GM18498 (cell line): ENCODE measurements at regions not wholly inside any gene's neighbourhood (a gene's known extent, or its start where the extent isn't known, plus 50 kb on each side); places are given as distances from the start of the nearest gene placed in this dataset.
"Not testable (repeated sequence)": the region's sequence is repeated elsewhere in the genome, so short reads cannot be mapped to it uniquely, and the experiment has no call there.

Experiments
- ATAC-seq: cut with Tn5 transposase; IDR thresholded peaks from one replicate; pipeline ENCODE4 v1.9.1; 2021; ENCODE audit warnings: mild to moderate bottlenecking, moderate library complexity; ENCODE audit not compliant: unreplicated experiment

DNA sequence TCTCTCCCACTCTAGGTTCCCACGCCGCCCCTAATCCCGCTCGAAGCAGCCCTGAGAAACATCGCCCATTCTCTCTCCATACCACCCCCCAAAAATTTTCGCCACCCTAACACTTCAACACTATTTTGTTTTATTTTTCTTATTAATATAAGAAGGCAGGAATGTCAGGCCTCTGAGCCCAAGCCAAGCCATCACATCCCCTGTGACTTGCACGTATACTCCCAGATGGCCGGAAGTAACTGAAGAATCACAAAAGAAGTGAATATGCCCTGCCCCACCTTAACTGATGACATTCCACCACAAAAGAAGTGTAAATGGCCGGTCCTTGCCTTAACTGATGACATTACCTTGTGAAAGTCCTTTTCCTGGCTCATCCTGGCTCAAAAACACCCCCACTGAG lies 127.2 kb upstream of the ADCY2 start:
- ATAC-seq = not testable (repeated sequence)

DNA sequence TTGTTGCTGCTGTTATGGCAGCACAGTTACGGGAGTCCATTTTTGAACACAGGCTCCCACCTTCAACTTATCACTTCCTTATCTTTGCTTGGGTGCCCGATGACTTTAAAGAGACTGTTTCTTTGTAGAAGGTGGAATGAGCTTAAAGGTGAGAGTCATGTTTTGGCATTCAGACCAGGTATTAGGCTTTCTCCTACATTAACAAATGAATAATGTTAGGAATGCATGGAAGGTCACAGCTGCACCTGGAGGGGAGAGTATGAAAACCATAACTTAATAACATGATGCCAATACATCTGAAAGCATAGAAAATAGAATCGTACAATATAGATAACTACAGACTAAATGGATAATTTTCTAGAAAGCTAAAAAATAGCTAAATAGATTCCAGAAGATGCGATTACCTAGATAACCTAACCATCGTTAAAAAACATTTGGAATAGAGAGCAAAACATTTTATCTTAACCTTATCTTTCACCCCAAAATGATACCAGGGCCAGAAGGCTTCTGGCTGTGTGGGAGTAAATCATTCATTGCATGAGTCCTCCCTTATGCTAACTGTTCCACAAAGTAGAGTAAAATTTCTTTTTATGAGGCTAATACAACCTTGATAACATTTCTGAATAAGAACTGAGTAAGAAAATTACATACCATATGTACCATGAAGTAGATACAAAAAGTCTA lies 126.2 kb upstream of the ADCY2 start:
- no peak for ATAC-seq

DNA sequence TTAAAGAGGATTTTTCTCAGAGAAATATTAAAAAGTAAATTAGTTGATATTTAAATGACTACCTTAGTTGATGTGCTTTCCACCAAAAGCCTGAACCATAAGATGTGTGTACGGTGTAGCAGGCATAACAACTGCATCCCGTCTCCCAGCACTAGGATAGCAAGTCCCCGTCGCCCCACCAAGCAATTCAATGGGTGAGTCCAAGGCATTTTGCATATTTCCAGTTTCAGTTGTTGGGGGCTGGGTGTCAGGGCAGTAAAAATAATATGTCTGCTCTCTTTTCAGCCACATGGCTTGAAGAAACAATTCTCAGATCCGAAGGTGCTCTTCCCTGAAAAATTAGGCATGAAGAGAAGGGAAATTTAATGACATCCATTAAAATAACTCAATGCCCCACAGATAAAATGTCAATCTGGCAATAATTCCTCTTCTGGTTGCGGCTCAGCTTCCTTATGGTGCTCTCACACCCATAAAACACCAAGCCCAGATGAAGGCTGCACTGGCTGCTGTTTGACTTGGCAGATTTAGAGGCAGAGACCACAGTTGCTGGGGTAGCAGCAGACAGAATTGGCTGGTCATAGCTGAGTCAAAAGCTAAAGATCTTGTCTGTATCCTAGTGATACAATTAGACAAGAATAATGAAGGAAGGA lies 124.4 kb upstream of the ADCY2 start:
- ATAC-seq = no peak

- ATAC-seq = no peak
These were observed 123.5 kb upstream of the ADCY2 start for GRCh38 chr5:7272408-7272965.

GRCh38 chr5:7274203-7274602 lies 121.7 kb upstream of the ADCY2 start:
- no peak for ATAC-seq

- ATAC-seq = not testable (repeated sequence)
These were observed 106.3 kb upstream of the ADCY2 start for GRCh38 chr5:7289634-7290033.

GRCh38 chr5:7297821-7298220 lies 98.1 kb upstream of the ADCY2 start:
- not testable (repeated sequence) for ATAC-seq

DNA sequence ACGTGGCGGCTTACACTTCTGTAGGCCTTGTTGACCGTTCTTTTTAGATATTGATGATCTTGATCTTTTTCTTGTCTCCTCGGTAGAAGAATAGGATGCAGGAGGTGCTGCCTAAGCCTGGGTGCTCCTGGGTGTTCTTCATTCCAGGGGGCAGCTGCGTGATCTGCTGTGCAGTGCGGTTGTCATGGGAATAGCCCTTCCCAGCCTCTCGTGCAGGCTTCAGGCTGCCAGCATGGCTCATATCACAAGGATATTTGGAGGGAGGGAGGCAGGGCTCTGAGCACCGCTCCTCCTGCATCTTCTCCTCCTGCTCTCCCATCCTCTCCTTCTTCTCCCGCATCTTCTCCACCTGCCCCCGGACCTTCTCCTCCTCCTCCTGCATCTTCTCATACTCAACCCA lies 96.2 kb upstream of the ADCY2 start:
- not testable (repeated sequence) for ATAC-seq

- not testable (repeated sequence) for ATAC-seq
These were observed 90.8 kb upstream of the ADCY2 start for GRCh38 chr5:7305000-7305674.

- not testable (repeated sequence) for ATAC-seq
These were observed 89.4 kb upstream of the ADCY2 start for GRCh38 chr5:7306556-7306955.

DNA sequence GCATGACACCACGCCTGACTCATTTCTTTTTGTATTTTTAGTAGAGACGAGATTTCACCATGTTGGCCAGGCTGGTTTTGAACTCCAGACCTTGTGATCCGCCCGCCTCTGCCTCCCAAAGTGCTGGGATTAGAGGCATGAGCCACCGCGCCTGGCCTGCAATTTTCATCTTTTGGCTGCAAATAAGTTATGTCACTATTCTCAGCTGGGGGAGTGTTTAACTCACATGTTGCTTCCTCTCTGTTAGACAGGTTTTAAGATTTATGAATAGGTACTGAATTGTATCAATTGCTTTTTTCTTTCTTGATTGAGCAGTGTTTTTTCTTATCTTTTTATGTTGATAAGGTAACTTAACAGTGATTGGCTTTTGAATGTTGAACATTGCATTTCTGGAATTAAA lies 88.2 kb upstream of the ADCY2 start:
- not testable (repeated sequence) for ATAC-seq

DNA sequence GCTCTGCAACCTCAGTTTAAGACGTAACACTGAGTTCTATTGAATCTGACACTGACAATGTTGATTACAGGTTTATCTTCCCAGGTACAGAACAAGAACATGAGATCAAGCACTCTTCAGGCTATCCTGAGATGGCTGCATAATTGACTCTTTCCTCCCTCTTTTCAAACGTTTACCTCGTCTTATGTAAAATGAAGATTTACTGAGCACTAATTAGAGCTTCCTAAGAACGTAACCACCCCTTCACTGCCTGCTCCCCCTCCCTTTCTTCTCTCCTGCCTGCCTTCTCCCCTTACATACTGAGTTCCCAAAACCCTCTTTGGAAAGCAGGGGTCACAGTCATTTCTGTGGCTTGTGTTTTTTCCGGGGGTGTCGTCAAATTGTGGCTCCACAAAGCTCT lies 86.2 kb upstream of the ADCY2 start:
- not testable (repeated sequence) for ATAC-seq

DNA sequence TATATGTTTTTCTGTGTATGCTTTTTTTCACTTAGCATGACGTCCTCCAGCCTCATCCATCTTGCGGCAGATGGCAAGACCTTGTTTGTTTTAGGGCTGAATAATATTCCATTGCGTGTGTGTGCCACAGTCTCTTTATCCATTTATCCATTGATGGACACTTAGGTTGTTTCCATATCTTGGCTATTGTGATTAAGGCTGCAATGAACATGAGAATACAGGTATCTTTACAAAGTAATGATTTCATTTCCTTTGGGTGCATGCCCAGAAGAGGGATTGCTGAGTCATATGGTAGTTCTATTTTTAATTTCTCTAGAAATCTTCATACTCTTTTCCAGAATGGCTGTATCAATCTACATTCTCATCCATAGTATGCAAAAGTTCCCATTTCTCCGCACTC lies 85.3 kb upstream of the ADCY2 start:
- ATAC-seq = not testable (repeated sequence)

DNA sequence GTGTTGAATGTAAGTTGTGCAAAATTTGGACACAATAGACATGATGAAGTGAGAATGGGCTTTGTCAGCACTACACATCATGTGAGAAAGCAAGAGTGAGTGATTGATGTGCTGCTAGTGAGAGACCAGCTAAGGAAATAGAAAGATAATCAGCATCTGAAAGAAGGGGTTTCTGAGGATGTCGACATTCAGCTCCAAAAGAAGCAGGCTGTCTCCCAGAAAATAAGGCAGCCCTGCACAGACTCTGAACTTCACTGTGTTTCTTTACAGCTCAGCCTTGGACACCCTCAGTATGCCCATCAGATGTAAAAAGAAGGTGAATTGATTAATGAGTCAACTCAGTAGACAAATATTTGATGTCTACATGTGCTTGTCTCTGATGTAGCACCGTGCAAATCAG lies 80.8 kb upstream of the ADCY2 start:
- no peak for ATAC-seq

- ATAC-seq = no peak
These were observed 78.2 kb upstream of the ADCY2 start for GRCh38 chr5:7317751-7318150.

DNA sequence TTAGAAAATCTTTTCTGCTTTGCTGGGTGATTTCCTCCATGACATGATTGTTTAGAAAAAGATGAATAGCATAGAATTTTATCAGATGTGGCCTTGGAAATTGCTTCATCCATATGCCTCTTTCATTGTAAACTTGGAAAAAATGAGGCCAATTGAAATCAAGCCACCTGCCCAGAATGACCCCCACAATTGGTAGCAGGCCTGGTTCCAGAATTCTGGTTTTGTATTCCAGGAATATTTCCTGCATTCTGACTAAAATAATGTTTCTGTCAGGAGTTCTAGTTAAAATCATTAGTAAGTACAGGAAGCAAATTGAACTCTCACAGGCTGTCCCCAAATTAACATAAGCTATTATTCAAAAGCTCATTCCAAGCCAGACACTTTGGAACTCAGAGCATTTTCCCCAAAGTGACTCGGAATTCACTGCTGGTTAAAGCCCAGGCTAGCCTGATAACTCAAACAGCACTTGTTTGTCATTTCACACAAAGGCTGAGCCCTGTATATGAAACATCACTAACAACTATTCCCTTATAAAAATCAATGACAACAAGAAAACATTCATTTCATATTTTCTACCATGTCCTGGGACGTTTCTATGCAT lies 75.1 kb upstream of the ADCY2 start:
- no peak for ATAC-seq

DNA sequence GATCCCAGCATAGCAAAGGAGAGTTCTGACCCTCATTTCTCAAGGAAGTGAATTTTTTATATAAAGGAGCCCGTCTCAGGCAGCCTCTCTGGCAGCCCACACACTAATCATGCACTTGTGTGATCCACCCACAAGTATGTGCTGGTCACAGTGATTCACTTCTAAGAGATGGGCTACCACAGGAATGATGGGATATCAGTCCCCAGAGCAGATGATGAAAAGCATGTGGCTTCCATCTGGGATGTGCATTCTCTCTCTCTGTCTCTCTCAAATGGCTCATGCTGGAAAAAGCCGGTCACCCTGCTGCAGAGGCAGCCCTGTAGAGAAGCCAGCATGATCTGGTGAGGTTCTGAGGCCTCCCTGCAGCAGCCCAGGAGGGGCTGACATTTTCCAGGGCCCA lies 74.2 kb upstream of the ADCY2 start:
- no peak for ATAC-seq

- ATAC-seq = no peak
These were observed 71.0 kb upstream of the ADCY2 start for GRCh38 chr5:7324919-7325318.

- no peak for ATAC-seq
These were observed 69.7 kb upstream of the ADCY2 start for GRCh38 chr5:7325975-7326913.

DNA sequence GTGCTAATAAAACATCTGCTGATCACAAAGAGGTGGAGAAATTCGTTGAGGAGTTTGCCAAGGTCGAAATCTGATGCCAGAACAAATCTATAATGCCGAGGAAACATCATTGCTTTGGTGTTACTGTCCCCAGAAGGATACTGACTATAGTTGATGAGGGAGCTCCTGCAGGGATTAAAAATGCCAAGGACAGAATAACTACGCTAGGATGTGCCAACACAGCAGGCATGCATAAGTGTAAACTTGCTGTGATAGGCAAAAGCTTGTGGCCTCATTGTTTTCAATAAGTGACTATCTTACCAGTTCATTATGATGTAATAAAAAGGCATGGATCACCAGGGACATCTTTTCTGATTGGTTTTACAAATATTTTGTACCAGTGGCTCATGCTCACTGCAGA lies 66.8 kb upstream of the ADCY2 start:
- ATAC-seq = no peak
